ENCODE measurements at regions not wholly inside any gene's neighbourhood (a gene's known extent, or its start where the extent isn't known, plus 50 kb on each side); places are given as distances from the start of the nearest gene placed in this dataset.
"Not testable (repeated sequence)": the region's sequence is repeated elsewhere in the genome, so short reads cannot be mapped to it uniquely, and the experiment has no call there.

DNA sequence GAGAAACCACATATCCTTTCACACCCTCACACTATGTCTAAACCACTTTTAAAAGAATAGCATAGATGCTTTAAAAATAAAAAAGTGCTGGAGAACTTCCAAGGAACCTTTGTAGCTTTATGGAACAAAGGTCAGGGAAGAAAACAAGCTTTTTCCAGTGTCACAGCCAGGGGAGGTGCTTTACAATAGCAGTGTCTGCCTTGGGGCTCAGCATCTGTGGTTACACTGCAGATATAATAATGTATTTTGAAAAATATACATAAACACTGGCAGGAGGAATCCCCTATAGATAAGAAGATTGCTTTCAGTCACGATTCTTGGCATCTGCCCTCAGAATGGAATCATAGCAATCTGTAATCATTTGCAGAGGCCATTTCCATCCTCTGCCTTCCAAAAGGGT is 362.4 kb upstream of the LRRC3B start:
- Mint-ChIP-seq H3K27ac (no peak overlapping the region), H3K4me1 (no peaks in the 10 kb centered on the region), H3K4me3 (no peak overlapping the region), H3K27me3 (no peaks in the 10 kb centered on the region), H3K36me3 (ENCODE audit: low read depth) (no peaks in the 10 kb centered on the region), H3K9me3 (no peaks in the 10 kb centered on the region)
- ChIA-PET POLR2A (no interaction called here), CTCF (no interaction called here)
- no peak for DNase-seq

DNA sequence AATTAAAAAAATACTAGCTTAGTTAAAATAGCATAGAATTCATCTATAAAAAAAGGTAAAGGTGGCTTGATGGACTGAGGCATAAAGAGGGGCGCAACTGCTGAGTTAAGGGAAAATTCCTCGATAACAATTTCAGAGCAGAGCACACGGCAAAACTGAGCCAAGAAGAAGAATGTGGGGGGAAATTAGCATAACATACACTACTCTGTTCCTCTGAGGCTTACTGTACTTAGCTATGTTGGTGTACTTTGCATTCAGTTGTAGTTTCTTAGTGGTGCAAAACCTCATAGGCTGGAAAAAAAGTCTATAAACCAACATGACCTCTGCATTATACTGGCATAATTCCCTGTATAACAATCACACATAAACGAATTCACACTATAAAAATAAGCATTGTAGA is 357.9 kb upstream of the LRRC3B start:
- no peak overlapping the region for H3K4me3 Mint-ChIP-seq
- ChIA-PET CTCF (no interaction called here), POLR2A (no interaction called here)
- H3K4me1 Mint-ChIP-seq, result no peaks in the 10 kb centered on the region
- no peaks in the 10 kb centered on the region for H3K9me3 Mint-ChIP-seq
- no peaks in the 10 kb centered on the region for H3K36me3 Mint-ChIP-seq (ENCODE audit: low read depth)
- no peaks in the 10 kb centered on the region for H3K27me3 Mint-ChIP-seq
- no peak for DNase-seq
- no peak overlapping the region for H3K27ac Mint-ChIP-seq

DNA sequence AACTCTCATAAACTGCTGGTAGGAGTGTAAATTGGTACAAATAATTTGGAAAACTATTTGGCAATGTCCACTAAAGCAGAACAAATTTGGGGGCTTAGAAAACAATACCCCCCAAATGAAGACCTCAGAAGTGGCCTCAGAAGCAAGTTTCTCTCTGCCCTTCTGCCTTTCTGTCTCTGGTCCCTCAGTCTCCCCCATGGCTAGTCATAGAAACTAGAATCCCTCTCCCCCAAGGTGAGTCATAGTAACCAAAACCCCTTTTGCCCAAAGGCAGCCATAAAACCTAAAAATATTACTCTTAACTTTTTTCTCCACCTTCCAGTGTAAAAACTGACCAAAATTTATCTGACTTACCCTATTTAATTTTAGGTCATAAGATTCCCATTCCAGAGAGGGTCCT is 350.7 kb upstream of the LRRC3B start:
- DNase-seq, result no peak
- Mint-ChIP-seq H3K9me3 (no peaks in the 10 kb centered on the region), H3K27ac (no peak overlapping the region), H3K4me1 (no peaks in the 10 kb centered on the region), H3K27me3 (no peaks in the 10 kb centered on the region), H3K36me3 (ENCODE audit: low read depth) (no peaks in the 10 kb centered on the region), H3K4me3 (no peak overlapping the region)
- ChIA-PET POLR2A (no interaction called here), CTCF (no interaction called here)

DNA sequence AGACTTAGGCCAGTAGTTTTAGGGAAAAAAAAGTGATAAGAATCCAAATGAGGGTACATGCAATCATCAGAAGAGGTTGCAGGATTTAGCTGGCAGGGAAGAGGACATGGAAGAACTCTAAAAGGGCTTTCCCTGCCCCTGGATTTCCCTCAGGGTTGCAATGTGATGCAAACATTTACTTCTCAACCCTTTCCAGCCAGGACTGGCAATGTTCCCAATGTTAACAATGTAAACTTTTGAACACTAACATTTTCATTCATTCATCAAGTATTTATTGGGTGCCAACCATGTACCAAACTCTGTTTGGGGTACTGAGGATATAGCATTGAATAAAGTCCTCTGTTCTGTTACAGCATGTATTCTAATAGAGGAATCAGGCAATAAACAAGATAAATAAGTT is 349.4 kb upstream of the LRRC3B start:
- CTCF ChIA-PET, result no interaction called here
- H3K9me3 Mint-ChIP-seq, result no peaks in the 10 kb centered on the region
- DNase-seq, result no peak
- POLR2A ChIA-PET, result no interaction called here
- no peaks in the 10 kb centered on the region for H3K4me1 Mint-ChIP-seq
- no peak overlapping the region for H3K27ac Mint-ChIP-seq
- H3K27me3 Mint-ChIP-seq, result no peaks in the 10 kb centered on the region
- H3K36me3 Mint-ChIP-seq (ENCODE audit: low read depth), result no peaks in the 10 kb centered on the region
- H3K4me3 Mint-ChIP-seq, result no peak overlapping the region

DNA sequence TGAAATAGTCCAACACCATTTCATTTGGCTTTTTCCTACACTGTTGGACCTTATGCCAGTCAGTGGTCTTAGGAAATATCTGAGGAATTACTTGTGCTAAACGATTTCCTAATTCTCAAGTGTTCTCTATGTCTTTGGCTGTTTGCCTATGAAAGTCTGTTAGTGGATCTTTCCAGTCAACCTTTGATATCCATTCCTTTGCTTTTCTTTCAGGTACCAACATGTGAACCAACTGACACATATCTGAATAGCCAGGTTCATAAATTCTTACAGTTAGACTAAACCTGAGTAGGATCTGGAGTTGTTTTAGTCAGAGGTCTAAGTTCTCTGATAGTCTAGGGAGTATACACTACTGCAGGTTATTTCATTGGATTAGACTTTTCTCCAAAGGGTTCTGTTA is 343.5 kb upstream of the LRRC3B start:
- Mint-ChIP-seq H3K9me3 (peaks cover 6% of the 10 kb centered on the region), H3K4me1 (no peaks in the 10 kb centered on the region), H3K36me3 (ENCODE audit: low read depth) (no peaks in the 10 kb centered on the region), H3K27me3 (no peaks in the 10 kb centered on the region), H3K27ac (no peak overlapping the region), H3K4me3 (no peak overlapping the region)
- POLR2A ChIA-PET, result no interaction called here
- DNase-seq, result no peak
- CTCF ChIA-PET, result no interaction called here

DNA sequence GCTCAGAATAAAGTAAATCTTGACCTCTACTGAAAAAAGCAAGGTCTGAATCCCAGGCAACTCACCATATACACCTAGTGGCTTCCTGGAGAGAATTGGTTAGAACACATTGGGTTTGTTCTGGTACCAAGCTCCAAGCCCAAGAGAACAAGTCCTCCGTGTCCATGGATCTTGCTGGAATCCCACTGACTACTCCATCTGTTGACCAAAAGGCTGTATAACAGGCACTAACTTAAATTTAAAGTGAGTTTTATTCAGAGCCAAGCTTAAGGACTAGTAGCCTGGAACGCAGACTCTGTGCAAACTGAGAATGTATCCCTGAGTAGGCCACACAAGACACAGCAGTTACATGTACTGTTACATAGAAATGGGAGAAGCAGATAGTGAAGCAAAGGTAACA is 342.1 kb upstream of the LRRC3B start:
- Mint-ChIP-seq H3K4me1 (no peaks in the 10 kb centered on the region), H3K9me3 (peaks cover 13% of the 10 kb centered on the region), H3K27ac (no peak overlapping the region), H3K27me3 (no peaks in the 10 kb centered on the region), H3K4me3 (no peak overlapping the region), H3K36me3 (ENCODE audit: low read depth) (no peaks in the 10 kb centered on the region)
- ChIA-PET POLR2A (no interaction called here), CTCF (no interaction called here)
- no peak for DNase-seq

DNA sequence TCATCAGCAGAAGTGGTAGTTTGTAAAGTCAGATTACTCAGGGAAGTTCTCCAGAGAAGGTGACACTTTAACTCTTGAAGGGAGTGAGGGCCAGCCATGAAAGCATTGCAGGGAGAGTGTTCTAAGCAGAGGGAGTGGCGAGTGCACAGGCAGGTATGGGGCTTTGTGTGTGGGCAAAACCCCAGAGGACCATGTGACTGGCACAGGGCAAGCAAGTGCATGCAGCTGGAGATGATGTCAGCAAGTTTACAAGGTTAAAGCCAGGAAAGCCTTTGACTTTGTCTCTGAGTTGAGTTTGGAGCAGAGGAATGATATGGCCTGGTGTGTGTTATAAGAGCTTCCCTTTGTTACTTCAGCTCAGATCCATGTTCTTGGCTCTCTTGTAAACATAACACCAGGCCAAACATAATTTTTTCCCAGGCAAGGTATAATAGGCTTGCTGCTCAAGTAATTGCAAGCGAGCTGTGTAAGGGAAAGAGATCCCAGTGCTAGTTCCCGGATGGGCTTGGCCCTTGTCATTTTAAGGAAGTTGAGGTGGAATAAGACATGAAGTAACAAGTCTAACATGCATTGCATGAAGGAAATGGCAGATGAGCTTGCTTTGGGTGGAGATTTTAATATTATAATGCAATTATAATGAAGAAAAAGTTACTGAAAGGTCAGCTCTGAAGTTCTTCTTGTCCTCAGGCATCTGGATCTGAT is 341.1 kb upstream of the LRRC3B start:
- CTCF ChIA-PET, result no interaction called here
- Mint-ChIP-seq H3K27me3 (no peaks in the 10 kb centered on the region), H3K4me3 (no peak overlapping the region), H3K9me3 (peaks cover 13% of the 10 kb centered on the region), H3K27ac (no peak overlapping the region), H3K4me1 (no peaks in the 10 kb centered on the region), H3K36me3 (ENCODE audit: low read depth) (no peaks in the 10 kb centered on the region)
- DNase-seq, result no peak
- POLR2A ChIA-PET, result no interaction called here

DNA sequence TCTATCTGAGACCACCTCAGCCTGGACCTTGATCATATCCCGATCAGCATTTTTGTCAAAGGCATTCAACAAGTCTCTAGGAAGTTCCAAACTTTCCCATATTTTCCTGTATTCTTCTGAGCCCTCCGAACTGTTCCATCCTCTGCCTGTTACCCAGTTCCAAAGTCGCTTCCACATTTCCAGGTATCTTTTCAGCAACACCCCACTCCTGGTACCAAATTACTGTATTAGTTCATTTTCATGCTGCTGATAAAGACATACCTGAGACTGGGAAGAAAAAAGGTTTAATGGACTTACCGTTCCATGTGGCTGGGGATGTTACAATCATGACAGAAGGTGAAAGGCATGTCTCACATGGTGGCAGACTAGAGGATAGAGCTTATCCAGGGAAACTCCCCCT is 338.1 kb upstream of the LRRC3B start:
- H3K27ac Mint-ChIP-seq; H3K36me3 Mint-ChIP-seq (ENCODE audit: low read depth); DNase-seq; H3K4me3 Mint-ChIP-seq; H3K4me1 Mint-ChIP-seq; POLR2A ChIA-PET; CTCF ChIA-PET; H3K27me3 Mint-ChIP-seq: not testable (repeated sequence)
- peaks cover 20% of the 10 kb centered on the region for H3K9me3 Mint-ChIP-seq

DNA sequence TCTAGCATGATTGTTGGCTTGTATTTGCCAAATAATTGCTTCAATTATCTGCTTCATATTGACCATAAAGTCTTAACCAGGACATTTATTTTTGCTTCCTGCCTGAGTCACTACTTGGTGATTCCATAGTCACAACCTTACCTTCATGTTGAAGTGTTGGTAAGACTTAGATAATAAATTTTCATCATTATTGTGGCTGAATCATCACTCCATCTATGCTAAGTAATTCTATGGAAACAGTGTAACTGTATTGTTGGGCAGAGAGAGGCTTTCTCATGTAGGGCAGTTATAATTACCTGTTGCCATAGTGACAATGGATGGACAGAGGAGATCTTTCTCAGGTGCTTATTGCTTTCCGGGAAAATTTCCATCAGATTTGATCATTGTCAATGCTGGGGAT is 330.7 kb upstream of the LRRC3B start:
- Mint-ChIP-seq H3K4me3 (no peak overlapping the region), H3K4me1 (no peaks in the 10 kb centered on the region), H3K9me3 (peaks cover 7% of the 10 kb centered on the region), H3K36me3 (ENCODE audit: low read depth) (no peaks in the 10 kb centered on the region), H3K27me3 (no peaks in the 10 kb centered on the region), H3K27ac (no peak overlapping the region)
- ChIA-PET CTCF (no interaction called here), POLR2A (no interaction called here)
- no peak for DNase-seq

DNA sequence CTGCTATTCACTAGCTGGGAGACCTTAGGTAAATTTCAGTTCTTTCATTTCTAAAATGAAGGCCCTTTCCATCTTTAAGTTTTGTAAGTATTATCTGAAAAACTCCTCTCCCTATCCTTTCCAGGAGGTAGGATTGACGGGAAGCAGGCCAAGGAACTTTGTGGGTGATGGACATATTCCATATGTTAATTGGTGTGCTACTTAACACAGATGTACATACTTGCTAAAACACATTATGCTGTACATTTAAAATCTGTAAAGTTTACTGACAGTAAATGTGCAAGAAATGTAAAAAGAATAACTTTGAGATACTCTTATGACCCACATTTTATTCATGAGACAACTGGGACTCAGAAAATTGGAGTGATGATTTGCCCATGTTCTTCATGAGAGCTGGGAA is 329.8 kb upstream of the LRRC3B start:
- H3K36me3 Mint-ChIP-seq (ENCODE audit: low read depth), result no peaks in the 10 kb centered on the region
- no peaks in the 10 kb centered on the region for H3K27me3 Mint-ChIP-seq
- CTCF ChIA-PET, result no interaction called here
- no peaks in the 10 kb centered on the region for H3K4me1 Mint-ChIP-seq
- POLR2A ChIA-PET, result no interaction called here
- no peak for DNase-seq
- H3K4me3 Mint-ChIP-seq, result no peak overlapping the region
- H3K27ac Mint-ChIP-seq, result no peak overlapping the region
- H3K9me3 Mint-ChIP-seq, result peaks cover 4% of the 10 kb centered on the region

DNA sequence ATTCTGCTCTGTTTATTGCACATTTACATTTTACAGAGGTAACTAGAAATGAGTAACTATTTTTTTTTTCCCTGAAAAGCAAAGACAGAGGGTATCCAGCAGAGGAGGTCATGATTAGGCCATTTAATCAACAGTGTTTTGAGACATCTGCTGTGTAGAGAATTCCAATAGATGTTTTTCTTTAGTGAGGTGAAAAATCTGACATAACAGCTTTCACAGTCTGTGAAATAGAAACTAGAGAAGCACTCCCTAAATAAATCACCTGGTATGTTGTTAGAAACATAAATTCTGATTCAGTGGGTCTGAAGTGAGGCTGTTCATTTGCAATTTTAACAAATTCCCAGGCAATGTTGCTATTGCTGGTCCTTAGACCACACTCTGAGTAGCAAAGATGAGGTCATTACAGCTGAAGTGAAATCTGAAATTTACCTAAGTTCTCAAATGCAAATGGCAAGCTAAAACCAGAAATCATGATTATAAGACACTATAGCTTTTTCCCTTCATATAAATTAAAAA is 329.2 kb upstream of the LRRC3B start:
- Mint-ChIP-seq H3K9me3 (peaks cover 4% of the 10 kb centered on the region), H3K36me3 (ENCODE audit: low read depth) (no peaks in the 10 kb centered on the region), H3K27ac (no peak overlapping the region), H3K4me3 (no peak overlapping the region), H3K27me3 (no peaks in the 10 kb centered on the region), H3K4me1 (no peaks in the 10 kb centered on the region)
- ChIA-PET POLR2A (no interaction called here), CTCF (no interaction called here)
- no peak for DNase-seq

DNA sequence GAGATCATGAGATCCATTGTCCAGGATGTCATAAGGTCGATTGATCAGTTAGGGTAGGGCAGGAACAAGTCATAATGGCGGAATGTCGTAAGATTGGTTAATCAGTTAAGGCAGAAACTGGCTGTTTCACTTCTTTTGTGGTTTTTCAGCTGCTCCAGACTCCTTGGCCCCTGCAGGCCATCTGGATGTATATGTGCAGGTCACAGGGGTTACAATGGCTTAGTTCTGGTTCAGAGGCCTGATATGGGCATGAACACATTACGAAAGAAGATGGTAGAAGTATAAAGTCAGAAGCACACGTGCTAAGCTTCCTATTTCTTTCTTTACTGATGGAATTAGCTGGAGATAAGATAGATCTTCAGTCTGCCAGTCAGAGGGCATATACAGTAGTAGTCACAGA is 315.4 kb upstream of the LRRC3B start:
- Mint-ChIP-seq H3K4me1 (no peaks in the 10 kb centered on the region), H3K4me3 (no peak overlapping the region), H3K27ac (no peak overlapping the region), H3K36me3 (ENCODE audit: low read depth) (no peaks in the 10 kb centered on the region), H3K27me3 (no peaks in the 10 kb centered on the region), H3K9me3 (peaks cover 9% of the 10 kb centered on the region)
- ChIA-PET POLR2A (no interaction called here), CTCF (no interaction called here)
- no peak for DNase-seq

DNA sequence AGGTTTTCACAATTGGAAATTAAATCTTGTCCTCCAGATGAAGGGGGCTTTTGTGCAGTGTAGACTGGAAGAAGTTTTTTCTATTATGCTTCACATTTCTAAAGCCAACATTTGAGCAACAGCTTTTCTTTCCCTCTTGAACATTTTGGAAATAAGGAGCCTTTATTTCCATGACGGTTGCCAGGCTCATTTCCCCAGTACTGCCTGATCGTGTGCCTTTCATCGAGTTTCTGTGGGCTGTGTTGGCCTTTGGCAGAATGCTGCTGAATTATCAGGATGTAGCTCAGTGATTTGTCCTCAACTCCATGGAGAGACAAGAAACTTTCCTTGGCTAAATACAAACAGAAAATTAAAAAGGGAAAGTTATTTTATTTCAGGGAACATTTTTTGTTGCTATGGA is 314.8 kb upstream of the LRRC3B start:
- Mint-ChIP-seq H3K4me3 (no peak overlapping the region), H3K27ac (no peak overlapping the region), H3K27me3 (no peaks in the 10 kb centered on the region), H3K4me1 (no peaks in the 10 kb centered on the region), H3K9me3 (peaks cover 7% of the 10 kb centered on the region), H3K36me3 (ENCODE audit: low read depth) (no peaks in the 10 kb centered on the region)
- ChIA-PET CTCF (no interaction called here), POLR2A (no interaction called here)
- DNase-seq, result no peak

DNA sequence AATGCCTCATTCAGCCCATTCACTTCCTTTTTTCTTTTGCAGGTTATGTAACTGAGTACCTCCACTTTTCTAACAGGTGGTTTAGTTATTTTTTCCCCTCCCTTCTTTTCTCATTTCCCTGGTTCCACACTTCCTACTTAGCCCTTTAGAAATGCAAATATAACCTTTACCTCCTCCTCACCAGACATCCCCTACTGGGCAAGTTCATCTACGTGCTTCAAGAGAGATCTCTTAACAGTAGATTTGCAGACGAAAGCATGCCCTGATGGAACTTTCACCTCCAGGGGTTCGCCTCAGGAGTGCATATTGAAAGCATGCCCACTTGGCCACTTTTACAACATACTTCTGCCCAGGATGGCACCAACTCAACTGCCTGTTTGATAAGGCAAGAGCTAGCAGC is 314.1 kb upstream of the LRRC3B start:
- no peak overlapping the region for H3K27ac Mint-ChIP-seq
- no peaks in the 10 kb centered on the region for H3K4me1 Mint-ChIP-seq
- H3K4me3 Mint-ChIP-seq, result no peak overlapping the region
- CTCF ChIA-PET, result no interaction called here
- DNase-seq, result no peak
- POLR2A ChIA-PET, result no interaction called here
- H3K27me3 Mint-ChIP-seq, result no peaks in the 10 kb centered on the region
- no peaks in the 10 kb centered on the region for H3K36me3 Mint-ChIP-seq (ENCODE audit: low read depth)
- peaks cover 7% of the 10 kb centered on the region for H3K9me3 Mint-ChIP-seq

DNA sequence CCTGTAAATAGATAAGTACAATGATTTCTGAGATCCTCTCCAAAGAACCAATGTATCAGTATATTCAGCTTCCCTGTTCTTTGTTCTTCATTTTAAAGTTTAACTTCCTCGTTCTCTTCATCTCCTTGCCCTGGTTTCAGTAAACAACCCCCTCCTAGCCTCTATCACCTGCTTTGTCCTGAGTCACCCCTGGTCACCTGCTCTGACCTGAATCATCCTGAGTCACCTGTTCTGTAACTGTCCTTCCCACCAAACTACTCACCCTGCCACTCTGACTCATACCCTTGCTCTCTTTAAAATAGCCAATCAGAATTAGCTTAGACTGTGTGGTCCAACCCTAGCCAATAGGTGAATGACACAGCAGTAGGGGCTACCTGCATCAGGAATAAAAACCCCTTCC is 313.0 kb upstream of the LRRC3B start:
- not testable (repeated sequence) for H3K27me3 Mint-ChIP-seq

More for the DNA sequence above, 313.0 kb upstream of the LRRC3B start:
- H3K4me1 Mint-ChIP-seq; DNase-seq; H3K36me3 Mint-ChIP-seq (ENCODE audit: low read depth); CTCF ChIA-PET; H3K27ac Mint-ChIP-seq; POLR2A ChIA-PET; H3K4me3 Mint-ChIP-seq: not testable (repeated sequence)
- peaks cover 12% of the 10 kb centered on the region for H3K9me3 Mint-ChIP-seq

All from activated CD4-positive, alpha-beta memory T cell treated with anti-CD3 and anti-CD28 coated beads, Interleukin-2, amount 10 ng/mL, durations not matched to agents 7 days and 5 days (primary cell).